ENCODE measurements at regions not wholly inside any gene's neighbourhood (a gene's known extent, or its start where the extent isn't known, plus 50 kb on each side); places are given as distances from the start of the nearest gene placed in this dataset.

- no peak for TF ChIP-seq MITF (IDR thresholded peaks at IDR 0.05)
- TF ChIP-seq USF2 (CRISPR knock-in tag; IDR thresholded peaks at IDR 0.05) = no peak
- no peak for TF ChIP-seq DMBX1 (CRISPR knock-in tag; IDR thresholded peaks at IDR 0.05; ENCODE audit: borderline replicate concordance)
- no peak for TF ChIP-seq ZNF707 (CRISPR knock-in tag; conservative IDR thresholded peaks at IDR 0.05)
- TF ChIP-seq ZNF316 (IDR thresholded peaks at IDR 0.05) = no peak
Observed at GRCh38 chr6:115613488-115613887, 447.2 kb downstream of the FRK start (continued).

- Histone ChIP-seq H3K36me3 (ENCODE audit: control insufficient read depth, insufficient read depth, low read length) (no peaks in the 10 kb centered on the region), H3K4me1 (replicated peaks in 1 of 2; ENCODE audit: control insufficient read depth in 2 of 2, insufficient read depth in 2 of 2, low read length in 2 of 2) (no peaks in the 10 kb centered on the region), H3K9me1 (ENCODE audit: control insufficient read depth, insufficient read depth, low read length) (no peaks in the 10 kb centered on the region), H3K27ac (ENCODE audit: extremely low read depth, low read depth, low read length) (no peak overlapping the region), H3K4me2 (ENCODE audit: insufficient read depth, low read length) (no peak overlapping the region), H4K20me1 (replicated peaks; ENCODE audit: control insufficient read depth, insufficient read depth, low read length) (no peaks in the 10 kb centered on the region), H3K79me2 (ENCODE audit: control insufficient read depth, insufficient read depth, low read length) (no peaks in the 10 kb centered on the region), H3K9me3 (replicated peaks; ENCODE audit: control insufficient read depth, insufficient read depth, low read depth, low read length) (no peaks in the 10 kb centered on the region), H2AFZ (ENCODE audit: low read depth, low read length) (no peak overlapping the region), H3K27me3 (ENCODE audit: control insufficient read depth in 2 of 2, insufficient read depth in 2 of 2, low read length in 2 of 2) (no peaks in the 10 kb centered on the region), H3K9ac (ENCODE audit: insufficient read depth in 1 of 2, low read depth in 2 of 2, low read length in 2 of 2) (no peak overlapping the region), H3K4me3 (no peak overlapping the region)
- ATAC-seq (no peak), FAIRE-seq (no peak), DNase-seq (ENCODE audit: extremely low read depth in 1 of 4, low spot score in 3 of 4) (no peak)
- intact Hi-C loops (cut with micrococcal nuclease) = no loop called here
- POLR2A ChIA-PET = no interaction called here
- 1% methylated on average over 7 of the region's 7 CpGs for WGBS (ENCODE audit: insufficient coverage, low coverage, missing lambda C conversion rate)
- in situ Hi-C loops (cut with MboI) = no loop called here
- no TSS peak for BruUV-seq (replicated peaks)
- CTCF ChIA-PET (ENCODE audit: low intra/inter-chr PET ratio) = no interaction called here
- TF ChIP-seq CUX1 (CRISPR knock-in tag; IDR thresholded peaks at IDR 0.05) = no peak
- no peak for TF ChIP-seq E4F1 (CRISPR knock-in tag; IDR thresholded peaks at IDR 0.05; ENCODE audit: borderline replicate concordance)
- no peak for TF ChIP-seq SAP30 (IDR thresholded peaks at IDR 0.05; ENCODE audit: borderline replicate concordance, insufficient read depth, low read depth, low read length, poor library complexity, severe bottlenecking)
Observed at GRCh38 chr6:115612796-115613479, 447.8 kb downstream of the FRK start.

Measured in K562 (cell line).